22Rv1 (cell line): ENCODE measurements at regions not wholly inside any gene's neighbourhood (a gene's known extent, or its start where the extent isn't known, plus 50 kb on each side); places are given as distances from the start of the nearest gene placed in this dataset.

ENCODE experiments used
- ZFX ChIP-seq: fragments of 450-650 bp; IDR thresholded peaks from 2 replicates; pipeline ENCODE4 v1.6.1; 2017; ENCODE audit warnings: antibody characterized with exemption, borderline replicate concordance
- TF ChIP-seq, protein P1 (sequence below): fragments of 450-650 bp; IDR thresholded peaks from 2 replicates; pipeline ENCODE4 v1.5.1; 2017; ENCODE audit warnings: mild to moderate bottlenecking

DNA sequence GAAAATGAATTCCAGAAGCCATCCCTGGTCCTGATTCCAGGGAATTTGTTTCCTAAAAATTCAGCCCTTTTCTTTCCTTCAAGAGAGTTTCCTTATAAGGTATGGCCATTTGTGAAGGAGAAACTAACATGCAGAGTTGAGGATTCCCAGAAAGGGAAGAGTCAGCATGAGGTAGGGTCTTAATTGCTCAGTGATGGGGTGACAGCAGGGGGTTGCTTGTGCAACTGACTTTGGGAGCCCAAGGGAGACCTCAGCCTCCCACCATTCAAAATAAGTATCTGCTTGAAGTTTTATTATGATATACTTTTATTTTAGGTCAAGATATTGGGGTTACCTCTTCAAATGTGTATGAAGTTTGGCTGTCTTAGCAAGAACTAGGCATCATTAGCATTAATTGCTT is 74.9 kb upstream of the CELF4 start:
- TF ChIP-seq, protein P1, sequence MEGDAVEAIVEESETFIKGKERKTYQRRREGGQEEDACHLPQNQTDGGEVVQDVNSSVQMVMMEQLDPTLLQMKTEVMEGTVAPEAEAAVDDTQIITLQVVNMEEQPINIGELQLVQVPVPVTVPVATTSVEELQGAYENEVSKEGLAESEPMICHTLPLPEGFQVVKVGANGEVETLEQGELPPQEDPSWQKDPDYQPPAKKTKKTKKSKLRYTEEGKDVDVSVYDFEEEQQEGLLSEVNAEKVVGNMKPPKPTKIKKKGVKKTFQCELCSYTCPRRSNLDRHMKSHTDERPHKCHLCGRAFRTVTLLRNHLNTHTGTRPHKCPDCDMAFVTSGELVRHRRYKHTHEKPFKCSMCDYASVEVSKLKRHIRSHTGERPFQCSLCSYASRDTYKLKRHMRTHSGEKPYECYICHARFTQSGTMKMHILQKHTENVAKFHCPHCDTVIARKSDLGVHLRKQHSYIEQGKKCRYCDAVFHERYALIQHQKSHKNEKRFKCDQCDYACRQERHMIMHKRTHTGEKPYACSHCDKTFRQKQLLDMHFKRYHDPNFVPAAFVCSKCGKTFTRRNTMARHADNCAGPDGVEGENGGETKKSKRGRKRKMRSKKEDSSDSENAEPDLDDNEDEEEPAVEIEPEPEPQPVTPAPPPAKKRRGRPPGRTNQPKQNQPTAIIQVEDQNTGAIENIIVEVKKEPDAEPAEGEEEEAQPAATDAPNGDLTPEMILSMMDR: no peak
- no peak for TF ChIP-seq ZFX
